Activated T-helper 2 cell treated with anti-CD3 and anti-CD28 coated beads, Interferon-gamma antibody, Interleukin-2, Interleukin-4, amounts not matched to agents 10 μg/mL and 5 μg/mL and 100 μg/mL, durations not matched to agents 14 hours and 24 hours and 36 hours (primary cell): ENCODE measurements at regions not wholly inside any gene's neighbourhood (a gene's known extent, or its start where the extent isn't known, plus 50 kb on each side); places are given as distances from the start of the nearest gene placed in this dataset.

Experiments
- DNase-seq: peaks from one replicate; pipeline ENCODE4 v3.0.0; 2021; ENCODE audit warnings: low spot score
- H3K27ac Mint-ChIP-seq: one replicate; pipeline ENCODE4 v1.8.0; 2021; ENCODE audit warnings: mixed read lengths
- H3K27me3 Mint-ChIP-seq: one replicate; pipeline ENCODE4 v1.8.0; 2021; ENCODE audit warnings: low read depth, mixed read lengths
- H3K36me3 Mint-ChIP-seq: one replicate; pipeline ENCODE4 v1.8.0; 2021; ENCODE audit warnings: low read depth, mixed read lengths
- H3K4me1 Mint-ChIP-seq: one replicate; pipeline ENCODE4 v1.8.0; 2021; ENCODE audit warnings: low read depth, mixed read lengths
- H3K4me3 Mint-ChIP-seq: one replicate; pipeline ENCODE4 v1.8.0; 2021; ENCODE audit warnings: low read depth, mild to moderate bottlenecking, moderate library complexity, mixed read lengths
- H3K9me3 Mint-ChIP-seq: one replicate; pipeline ENCODE4 v1.8.0; 2021; ENCODE audit warnings: mixed read lengths
- intact Hi-C: fragments of 100-400 bp; cut with micrococcal nuclease; formaldehyde crosslinking; loops from one replicate; pipeline ENCODE4 v1.15.1; 2023

DNA sequence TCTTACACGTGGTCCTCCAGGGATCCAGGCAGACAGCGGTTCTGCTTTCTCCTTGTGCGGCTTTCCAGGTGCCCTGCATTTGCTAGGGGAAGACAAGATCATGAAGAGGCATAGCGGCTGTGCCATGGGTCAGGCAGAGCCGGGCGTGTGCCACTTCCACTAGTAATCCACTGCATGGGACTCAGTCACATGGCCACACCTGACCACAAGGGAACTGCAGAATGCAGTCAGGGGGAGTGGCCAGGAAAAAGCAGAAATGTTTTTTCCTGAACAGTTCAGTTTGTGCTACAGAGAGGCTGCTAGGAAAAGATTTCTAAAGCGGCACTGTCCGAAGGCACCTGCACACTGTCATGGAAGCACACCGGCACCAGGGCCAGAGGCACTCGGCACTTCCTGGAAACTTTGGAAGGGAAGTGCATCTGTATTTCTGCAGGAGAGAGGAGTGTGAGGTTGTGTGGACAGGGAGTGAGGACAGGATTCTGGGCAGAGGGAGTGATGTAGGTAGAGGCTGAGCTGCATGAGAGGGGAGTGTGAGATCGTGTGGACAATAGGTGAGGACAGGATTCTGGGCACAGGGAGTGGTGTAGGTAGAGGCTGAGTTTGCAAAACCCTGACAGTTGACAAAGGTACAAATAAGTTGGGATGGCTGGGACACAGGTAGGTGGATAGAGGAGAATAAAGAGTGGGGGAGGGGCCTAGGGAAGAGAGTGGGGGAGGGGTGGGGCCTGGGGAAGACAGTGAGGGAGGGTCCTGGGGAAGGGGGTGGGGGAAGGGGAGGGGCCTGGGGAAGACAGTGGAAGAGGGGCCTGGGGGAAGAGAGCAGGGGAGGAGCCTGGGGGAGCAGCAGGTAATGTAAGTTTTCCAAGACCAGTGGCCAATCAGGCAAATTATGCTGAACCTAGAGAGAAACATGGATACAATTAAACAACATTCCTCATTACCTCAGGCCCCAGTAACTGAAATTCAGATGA lies 1436.3 kb downstream of the TBC1D22A start:
- Mint-ChIP-seq H3K27me3 (no peaks in the 10 kb centered on the region), H3K36me3 (no peaks in the 10 kb centered on the region), H3K4me3 (no peak overlapping the region), H3K9me3 (peaks cover 4% of the 10 kb centered on the region), H3K4me1 (no peaks in the 10 kb centered on the region), H3K27ac (no peak overlapping the region)
- intact Hi-C loops: no loop called here
- no peak for DNase-seq

DNA sequence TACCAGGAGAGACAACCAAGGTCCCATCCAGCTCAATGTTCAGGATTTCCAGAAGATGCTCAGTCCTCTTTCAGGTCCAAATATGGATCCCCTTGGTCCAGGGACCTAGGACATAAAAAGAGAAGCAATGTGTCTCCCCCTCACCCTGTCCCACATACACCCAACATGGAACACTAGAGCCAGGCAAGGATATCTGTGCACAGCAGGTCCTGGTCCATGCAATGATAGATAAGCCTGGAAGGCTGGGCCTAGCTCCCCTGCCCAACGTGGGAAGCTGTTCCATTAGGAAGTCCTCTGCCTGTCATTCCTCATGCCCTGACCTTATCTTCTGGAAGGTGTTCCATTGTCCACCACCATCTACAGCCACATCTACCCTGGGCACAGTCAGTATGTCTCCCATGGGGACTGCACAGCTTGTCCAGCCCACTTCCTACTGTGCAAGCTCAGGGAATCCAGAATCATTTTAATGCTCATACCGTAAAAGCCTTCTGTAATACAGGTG lies 1434.8 kb downstream of the TBC1D22A start:
- H3K36me3 Mint-ChIP-seq: no peaks in the 10 kb centered on the region
- H3K4me1 Mint-ChIP-seq: no peaks in the 10 kb centered on the region
- peaks cover 5% of the 10 kb centered on the region for H3K9me3 Mint-ChIP-seq
- no peak overlapping the region for H3K4me3 Mint-ChIP-seq
- intact Hi-C loops: no loop called here
- H3K27me3 Mint-ChIP-seq: no peaks in the 10 kb centered on the region
- DNase-seq: no peak
- no peak overlapping the region for H3K27ac Mint-ChIP-seq

DNA sequence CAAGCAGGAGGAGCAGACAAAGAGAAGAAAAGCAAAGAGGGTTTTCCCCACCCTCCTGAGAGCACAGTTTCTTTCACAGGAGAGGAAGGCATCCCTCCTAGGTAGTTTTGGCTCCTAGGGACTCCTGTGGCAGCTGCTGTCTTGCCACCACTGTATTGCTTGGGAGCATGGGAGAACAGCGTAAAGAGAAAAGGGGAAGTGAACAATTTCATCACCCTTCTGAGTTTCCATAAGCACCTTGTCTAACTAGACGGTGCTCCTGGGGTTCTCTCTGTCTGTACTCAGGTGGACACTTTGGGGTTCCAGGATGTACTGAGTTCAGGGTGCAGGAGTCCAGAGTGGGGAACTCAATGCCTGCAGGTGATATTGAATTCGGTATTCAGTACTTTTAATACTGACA lies 1430.5 kb downstream of the TBC1D22A start:
- no peak overlapping the region for H3K4me3 Mint-ChIP-seq
- peaks cover 2% of the 10 kb centered on the region for H3K27me3 Mint-ChIP-seq
- intact Hi-C loops: no loop called here
- DNase-seq: no peak
- H3K27ac Mint-ChIP-seq: no peak overlapping the region
- H3K4me1 Mint-ChIP-seq: no peaks in the 10 kb centered on the region
- no peaks in the 10 kb centered on the region for H3K36me3 Mint-ChIP-seq
- peaks cover 17% of the 10 kb centered on the region for H3K9me3 Mint-ChIP-seq

DNA sequence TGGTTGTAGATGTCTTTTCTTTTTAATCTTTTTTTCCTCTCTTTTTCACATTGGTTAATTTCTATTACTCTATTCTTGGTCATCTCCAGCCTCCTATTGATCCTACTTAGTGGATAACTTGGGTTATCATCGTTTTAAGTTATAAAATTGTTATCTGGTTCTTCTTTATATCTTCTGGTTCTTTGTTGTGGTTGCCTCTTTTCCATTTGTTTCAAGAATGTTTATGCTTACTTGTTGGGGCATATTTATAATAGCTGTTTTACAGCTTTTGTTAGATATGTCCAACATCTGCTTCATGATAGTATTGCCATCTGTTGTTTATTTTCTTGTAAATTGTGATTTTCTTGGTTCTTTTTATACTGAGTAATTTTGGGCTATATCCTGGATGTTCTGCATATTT lies 1429.6 kb downstream of the TBC1D22A start:
- Mint-ChIP-seq H3K27me3 (peaks cover 2% of the 10 kb centered on the region), H3K27ac (no peak overlapping the region), H3K9me3 (peaks cover 17% of the 10 kb centered on the region), H3K36me3 (no peaks in the 10 kb centered on the region), H3K4me3 (no peak overlapping the region), H3K4me1 (no peaks in the 10 kb centered on the region)
- DNase-seq: no peak
- intact Hi-C loops: no loop called here

DNA sequence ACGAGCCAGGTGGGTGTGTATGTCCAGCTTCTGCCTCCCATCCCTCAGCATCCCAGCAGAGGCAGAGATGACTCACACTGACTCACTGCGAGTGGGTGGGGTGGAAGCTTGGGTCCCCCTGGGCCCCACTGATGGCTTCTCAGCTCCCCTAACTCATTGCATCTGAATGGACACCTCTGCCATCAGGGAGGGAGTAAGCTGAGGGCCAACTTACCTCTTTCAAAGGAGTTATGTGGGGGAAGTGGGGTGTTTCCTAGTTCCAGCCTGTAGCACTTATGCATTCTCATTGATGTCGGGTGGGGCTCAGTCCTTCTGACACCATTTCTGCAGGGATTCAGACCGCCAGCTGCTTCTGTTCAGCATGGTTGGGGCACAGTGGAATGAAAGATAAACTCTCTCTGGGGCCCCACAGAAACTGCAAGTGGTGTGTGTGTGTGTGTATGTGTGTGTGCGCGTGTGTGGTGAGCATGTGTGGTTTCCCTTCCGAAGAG lies 1425.8 kb downstream of the TBC1D22A start:
- intact Hi-C loops: no loop called here
- Mint-ChIP-seq H3K9me3 (peaks cover 17% of the 10 kb centered on the region), H3K27me3 (peaks cover 2% of the 10 kb centered on the region), H3K27ac (no peak overlapping the region), H3K36me3 (no peaks in the 10 kb centered on the region), H3K4me1 (no peaks in the 10 kb centered on the region), H3K4me3 (no peak overlapping the region)
- no peak for DNase-seq

DNA sequence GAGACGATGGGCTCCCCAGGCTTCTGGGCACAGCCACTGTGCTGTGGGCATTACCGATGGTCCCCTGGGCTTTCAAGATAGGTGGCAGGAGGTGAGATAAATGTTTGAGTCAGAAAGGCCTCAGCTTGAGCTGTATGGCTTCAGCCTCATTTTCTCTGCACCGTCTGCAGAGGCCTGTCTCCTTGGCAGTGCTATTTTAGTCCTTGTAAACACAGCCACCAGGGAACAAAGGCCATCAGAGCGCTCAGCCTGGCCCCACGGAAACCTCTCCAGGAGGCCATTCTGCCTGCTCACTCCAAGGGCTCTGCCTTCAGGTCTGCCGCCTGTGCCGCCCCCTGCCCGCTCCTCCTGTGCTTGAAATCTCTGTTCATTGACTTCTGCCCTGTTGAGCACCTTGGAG lies 1424.9 kb downstream of the TBC1D22A start:
- intact Hi-C loops: no loop called here
- peaks cover 12% of the 10 kb centered on the region for H3K9me3 Mint-ChIP-seq
- H3K27ac Mint-ChIP-seq: no peak overlapping the region
- H3K4me3 Mint-ChIP-seq: no peak overlapping the region
- peaks cover 2% of the 10 kb centered on the region for H3K27me3 Mint-ChIP-seq
- DNase-seq: no peak
- H3K36me3 Mint-ChIP-seq: no peaks in the 10 kb centered on the region
- no peaks in the 10 kb centered on the region for H3K4me1 Mint-ChIP-seq

DNA sequence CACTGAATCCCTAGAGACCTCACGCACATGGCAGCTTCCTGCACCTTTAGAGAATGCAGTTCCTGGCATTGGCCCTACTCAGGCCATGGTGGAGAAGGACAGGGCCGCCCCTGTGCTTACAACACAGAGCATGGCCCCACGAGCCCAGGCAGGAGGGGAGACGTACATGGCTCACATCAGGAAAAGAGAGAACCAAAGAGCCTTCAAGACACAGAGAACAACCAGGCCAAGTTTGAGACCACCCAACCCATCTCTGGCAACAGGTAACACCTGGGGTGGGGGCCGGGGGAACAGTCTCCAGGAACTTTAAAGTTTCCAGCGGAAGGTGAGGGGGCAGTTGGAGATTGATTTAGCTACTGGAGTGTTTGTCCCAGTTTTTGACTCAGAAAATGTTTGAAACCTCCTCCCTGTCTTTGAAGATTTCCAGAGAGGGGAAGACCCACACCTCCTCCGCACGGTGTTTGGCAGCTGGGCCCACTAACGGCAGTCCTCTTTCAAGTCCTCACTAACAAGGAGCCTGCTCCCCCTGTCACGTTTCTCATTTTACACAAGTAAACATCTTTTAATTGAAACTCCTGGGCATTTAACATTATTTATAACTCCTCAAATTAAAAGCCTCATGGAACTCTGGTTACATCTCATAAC lies 1423.8 kb downstream of the TBC1D22A start:
- peaks cover 1% of the 10 kb centered on the region for H3K9me3 Mint-ChIP-seq
- H3K27ac Mint-ChIP-seq: no peak overlapping the region
- H3K4me1 Mint-ChIP-seq: no peaks in the 10 kb centered on the region
- no peak overlapping the region for H3K4me3 Mint-ChIP-seq
- no peaks in the 10 kb centered on the region for H3K36me3 Mint-ChIP-seq
- no peak for DNase-seq
- peaks cover 2% of the 10 kb centered on the region for H3K27me3 Mint-ChIP-seq
- intact Hi-C loops: no loop called here

DNA sequence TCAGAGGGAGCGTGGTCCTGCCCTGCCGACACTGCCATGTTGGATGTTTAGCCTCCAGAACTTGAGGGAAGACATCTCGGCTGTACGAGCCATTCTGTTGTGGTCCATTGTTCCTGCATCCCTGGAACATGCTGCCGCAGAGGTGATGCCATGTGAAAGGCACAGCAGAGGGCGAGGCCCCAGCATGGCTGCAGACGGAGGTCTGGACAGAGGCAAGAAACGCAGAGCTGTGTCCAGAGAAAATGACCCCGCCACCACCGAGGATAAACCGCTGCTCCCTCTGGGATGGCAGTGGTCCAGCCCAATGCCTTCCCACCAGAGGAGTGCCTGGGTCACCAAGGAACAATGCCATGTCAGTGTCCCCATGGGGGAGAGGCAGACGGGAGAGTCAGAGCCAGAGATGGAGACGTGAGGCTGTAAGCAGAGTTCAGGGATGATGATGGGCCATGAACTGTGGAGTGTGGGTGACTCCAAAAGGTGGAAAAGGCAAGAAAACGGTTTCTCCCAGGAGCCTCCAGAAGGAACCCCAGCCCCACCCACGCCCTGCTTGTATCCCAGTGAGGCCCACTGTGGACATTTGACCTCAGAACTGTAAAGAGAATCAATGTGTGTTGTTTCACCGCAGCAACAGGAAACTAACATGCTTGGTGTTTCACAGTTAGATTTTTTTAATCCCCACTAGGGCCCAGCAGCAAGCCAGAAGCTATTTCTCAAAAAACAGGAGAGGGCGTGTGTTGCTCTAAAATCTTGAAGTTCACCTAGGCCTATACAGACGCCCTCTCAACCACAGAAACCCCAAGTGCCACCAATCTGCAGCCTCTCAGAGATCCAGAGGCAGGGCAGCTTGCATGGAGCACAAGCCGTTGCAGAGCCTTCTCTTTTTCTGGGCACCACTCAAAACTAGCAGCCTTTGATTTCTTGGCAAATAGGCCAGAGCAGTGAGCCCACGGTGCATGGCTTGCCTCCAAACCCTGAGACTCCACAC lies 1422.9 kb downstream of the TBC1D22A start:
- Mint-ChIP-seq H3K27me3 (peaks cover 2% of the 10 kb centered on the region), H3K4me1 (no peaks in the 10 kb centered on the region), H3K4me3 (no peak overlapping the region)

DNA sequence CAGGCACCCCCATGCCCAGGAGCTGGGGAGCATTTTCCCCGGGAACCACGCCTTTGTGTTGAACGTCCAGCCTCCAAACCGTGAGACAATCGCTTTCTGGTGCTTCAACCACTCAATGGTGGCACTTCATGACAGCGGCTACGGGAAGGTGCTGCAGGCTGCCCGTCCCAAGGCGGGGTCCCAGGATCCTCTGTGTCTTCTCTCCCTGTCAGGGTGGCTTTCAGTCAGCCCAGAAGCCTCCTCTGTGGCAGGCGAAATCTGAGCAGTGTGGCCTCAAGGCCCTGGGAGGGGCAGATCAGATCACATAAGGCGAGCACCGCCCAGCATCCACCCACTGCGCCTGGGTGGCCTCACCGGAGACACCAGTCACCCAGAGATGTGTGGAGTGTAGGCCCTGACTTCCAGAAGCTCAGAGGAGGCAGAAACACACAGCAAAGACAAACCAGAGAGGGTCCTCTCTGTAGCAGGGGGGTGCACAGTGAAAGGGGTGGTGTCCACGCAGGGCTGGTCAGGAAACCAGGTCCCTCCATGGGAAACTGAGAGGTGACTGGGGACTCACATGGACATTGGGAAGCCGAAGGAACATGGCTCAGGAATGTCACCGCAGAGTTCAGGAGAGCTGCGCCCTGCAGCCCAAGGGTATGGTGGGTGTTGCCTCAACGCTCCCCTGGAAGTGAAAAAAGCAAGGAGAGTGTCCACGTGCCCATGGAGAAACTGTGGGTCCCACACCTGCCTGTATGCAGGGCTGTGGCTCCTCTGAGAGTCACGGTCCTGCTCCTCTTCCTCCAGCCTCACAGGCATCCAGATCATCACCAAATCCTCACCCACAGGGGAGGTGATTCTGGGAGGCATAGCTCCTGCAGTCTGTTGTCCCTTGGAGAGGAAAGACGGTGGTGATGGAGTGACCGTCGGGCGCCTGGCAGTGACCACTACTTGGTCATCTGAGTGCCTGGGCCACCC lies 1420.7 kb downstream of the TBC1D22A start:
- intact Hi-C loops: no loop called here
- Mint-ChIP-seq H3K36me3 (no peaks in the 10 kb centered on the region), H3K27ac (no peak overlapping the region), H3K4me3 (no peak overlapping the region), H3K27me3 (no peaks in the 10 kb centered on the region), H3K9me3 (no peaks in the 10 kb centered on the region), H3K4me1 (no peaks in the 10 kb centered on the region)
- no peak for DNase-seq

More for the DNA sequence above, 1422.9 kb downstream of the TBC1D22A start:
- Mint-ChIP-seq H3K27ac (no peak overlapping the region), H3K36me3 (no peaks in the 10 kb centered on the region), H3K9me3 (no peaks in the 10 kb centered on the region)
- no peak for DNase-seq
- intact Hi-C loops: no loop called here

DNA sequence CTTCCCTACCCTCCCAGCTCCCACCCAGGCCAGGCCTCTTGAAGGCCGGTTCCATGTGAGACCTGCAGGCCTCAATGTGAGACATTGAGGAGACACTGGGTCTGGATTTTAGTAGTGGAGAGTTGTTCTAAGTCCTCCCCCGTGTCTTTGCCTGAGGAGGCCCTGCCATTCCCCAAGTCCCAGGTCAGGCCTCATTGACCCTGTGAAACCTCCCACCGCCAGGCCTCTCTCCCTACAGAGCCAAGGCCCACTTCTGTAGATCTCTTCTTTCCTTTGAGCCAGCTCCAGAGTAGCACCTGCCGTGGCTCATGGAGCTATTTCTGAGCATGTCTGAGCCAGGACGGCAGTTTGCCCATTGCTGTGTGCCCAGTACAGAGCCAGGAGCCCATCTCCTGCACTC lies 1419.6 kb downstream of the TBC1D22A start:
- H3K36me3 Mint-ChIP-seq: no peaks in the 10 kb centered on the region
- H3K9me3 Mint-ChIP-seq: no peaks in the 10 kb centered on the region
- intact Hi-C loops: no loop called here
- no peak overlapping the region for H3K4me3 Mint-ChIP-seq
- H3K27me3 Mint-ChIP-seq: no peaks in the 10 kb centered on the region
- no peak for DNase-seq
- H3K27ac Mint-ChIP-seq: no peak overlapping the region
- H3K4me1 Mint-ChIP-seq: no peaks in the 10 kb centered on the region

DNA sequence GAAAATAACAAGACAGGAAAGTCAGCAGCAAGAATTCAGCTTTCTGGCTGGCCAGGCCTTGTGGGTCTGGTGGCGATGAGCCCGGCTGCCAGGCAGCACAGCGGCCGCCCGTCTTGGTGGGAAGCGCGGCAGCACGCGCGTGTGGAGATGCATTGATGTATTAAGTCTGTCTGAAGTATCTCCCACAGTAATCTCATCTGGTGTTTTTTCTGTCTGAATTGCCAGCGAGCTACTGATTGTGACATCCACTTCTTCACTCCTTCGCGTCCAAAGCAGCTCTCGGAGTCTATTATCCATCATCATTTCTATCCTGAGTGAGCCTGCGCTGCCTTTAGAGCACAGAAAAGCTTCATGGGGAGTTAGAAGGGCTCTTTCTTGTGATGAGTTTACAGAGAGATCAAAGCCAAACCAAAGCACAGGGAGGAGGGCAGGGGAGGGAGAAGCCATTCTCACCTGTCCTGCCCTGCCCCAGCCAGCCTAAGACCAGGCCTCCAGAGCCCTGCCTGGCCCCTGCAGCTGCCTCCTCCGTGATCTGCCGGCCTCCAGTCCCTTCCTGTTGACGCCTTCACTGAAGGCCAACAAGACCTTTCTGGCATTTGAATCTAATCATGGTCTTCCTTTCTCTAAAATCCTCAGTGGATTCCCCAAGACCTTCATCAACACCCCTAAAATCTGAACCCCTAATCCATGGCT lies 1419.0 kb downstream of the TBC1D22A start:
- no peaks in the 10 kb centered on the region for H3K4me1 Mint-ChIP-seq
- intact Hi-C loops: no loop called here
- no peaks in the 10 kb centered on the region for H3K36me3 Mint-ChIP-seq
- DNase-seq: no peak
- no peak overlapping the region for H3K27ac Mint-ChIP-seq
- H3K9me3 Mint-ChIP-seq: no peaks in the 10 kb centered on the region
- H3K27me3 Mint-ChIP-seq: no peaks in the 10 kb centered on the region
- no peak overlapping the region for H3K4me3 Mint-ChIP-seq
